ENCODE measurements at regions not wholly inside any gene's neighbourhood (a gene's known extent, or its start where the extent isn't known, plus 50 kb on each side); places are given as distances from the start of the nearest gene placed in this dataset.

DNA sequence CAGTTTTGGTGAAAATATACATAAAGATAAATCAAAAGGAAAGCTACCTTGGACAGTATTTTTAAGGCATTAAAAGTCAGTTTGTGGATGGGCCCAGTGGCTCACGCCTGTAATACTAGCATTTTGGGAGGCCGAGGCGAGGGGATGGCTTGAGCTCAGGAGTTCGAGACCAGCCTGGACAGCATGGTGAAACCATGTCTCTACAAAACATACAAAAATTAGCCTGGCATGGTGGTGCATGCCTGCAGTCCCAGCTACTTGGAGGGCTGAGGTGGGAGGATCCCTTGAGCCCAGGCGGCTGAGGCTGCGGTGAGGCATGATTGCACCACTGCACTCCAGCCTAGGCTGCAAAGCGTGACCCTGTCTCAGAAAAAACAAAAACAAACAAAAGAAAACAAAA, 1253.8 kb downstream of the MRPL39 start:
- H3K4me1 Mint-ChIP-seq = no peaks in the 10 kb centered on the region
- H3K4me3 Mint-ChIP-seq = no peak overlapping the region
- intact Hi-C loops (cut with micrococcal nuclease) = no loop called here
- ATAC-seq = no peak
- TF ChIP-seq CTCF (IDR thresholded peaks at IDR 0.05) = no peak
- peaks cover under 1% of the 10 kb centered on the region for H3K36me3 Mint-ChIP-seq
- DNase-seq = no peak
- no peaks in the 10 kb centered on the region for H3K27me3 Mint-ChIP-seq (ENCODE audit: low read depth in 2 of 2)
- Histone ChIP-seq H3K9me3 (ENCODE audit: control insufficient read depth, insufficient read depth, low read length) (no peaks in the 10 kb centered on the region), H3K27me3 (ENCODE audit: control insufficient read depth, insufficient read depth, low read length) (no peaks in the 10 kb centered on the region), H3K4me3 (ENCODE audit: low read length) (no peak overlapping the region), H3K4me1 (ENCODE audit: control insufficient read depth, insufficient read depth, low read length) (no peaks in the 10 kb centered on the region), H3K27ac (ENCODE audit: low read length) (no peak overlapping the region), H3K36me3 (ENCODE audit: control insufficient read depth, insufficient read depth, low read length) (no peaks in the 10 kb centered on the region)
- no peak overlapping the region for H3K27ac Mint-ChIP-seq
- H3K9me3 Mint-ChIP-seq = peaks cover 5 to 7% of the 10 kb centered on the region in 2 donors
- 87% methylated on average over 6 of the region's 7 CpGs for WGBS (ENCODE audit: insufficient coverage)

DNA sequence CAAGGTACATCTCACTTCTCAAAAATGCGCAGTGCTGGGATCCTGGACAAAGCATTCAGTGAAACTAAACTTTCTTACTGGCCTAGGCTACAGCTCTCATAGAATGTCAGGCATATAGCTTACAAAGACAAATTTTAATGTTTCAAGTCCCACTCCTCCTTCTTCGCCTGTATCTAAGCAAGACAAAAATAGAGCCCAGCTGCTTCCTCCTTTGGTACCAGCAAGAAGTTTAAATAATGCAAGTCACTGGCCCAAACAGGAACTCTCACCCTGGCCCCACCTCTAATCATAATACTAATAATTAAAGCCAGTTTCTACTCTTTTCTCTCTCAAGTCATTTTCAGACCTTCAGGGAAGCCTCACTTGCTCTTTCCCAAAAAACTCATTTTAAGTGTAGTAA, 1267.9 kb downstream of the MRPL39 start:
- H3K27ac ChIP-seq (ENCODE audit: low read length) = no peak overlapping the region
- H3K36me3 ChIP-seq (ENCODE audit: control insufficient read depth, insufficient read depth, low read length) = no peaks in the 10 kb centered on the region
- Mint-ChIP-seq H3K27me3 (ENCODE audit: low read depth in 2 of 2) (no peaks in the 10 kb centered on the region), H3K4me3 (no peak overlapping the region), H3K9me3 (peaks cover 4 to 8% of the 10 kb centered on the region in 2 donors), H3K27ac (no peak overlapping the region), H3K4me1 (no peaks in the 10 kb centered on the region), H3K36me3 (peaks cover under 1% of the 10 kb centered on the region)
- no peaks in the 10 kb centered on the region for H3K27me3 ChIP-seq (ENCODE audit: control insufficient read depth, insufficient read depth, low read length)
- no peaks in the 10 kb centered on the region for H3K9me3 ChIP-seq (ENCODE audit: control insufficient read depth, insufficient read depth, low read length)
- intact Hi-C loops (cut with micrococcal nuclease) = no loop called here
- no peak for ATAC-seq
- TF ChIP-seq CTCF (IDR thresholded peaks at IDR 0.05) = no peak
- WGBS (ENCODE audit: insufficient coverage) = 28% methylated on average over 2 of the region's 2 CpGs
- no peak for DNase-seq
- H3K4me3 ChIP-seq (ENCODE audit: low read length) = no peak overlapping the region
- H3K4me1 ChIP-seq (ENCODE audit: control insufficient read depth, insufficient read depth, low read length) = no peaks in the 10 kb centered on the region

- no peaks in the 10 kb centered on the region for H3K27me3 Mint-ChIP-seq (ENCODE audit: low read depth in 2 of 2)
- peaks cover 7 to 11% of the 10 kb centered on the region in 2 donors for H3K9me3 Mint-ChIP-seq
- H3K27ac Mint-ChIP-seq = no peak overlapping the region
- intact Hi-C loops (cut with micrococcal nuclease) = no loop called here
- H3K27me3 ChIP-seq (ENCODE audit: control insufficient read depth, insufficient read depth, low read length) = no peaks in the 10 kb centered on the region
- H3K36me3 Mint-ChIP-seq = no peaks in the 10 kb centered on the region
- WGBS (ENCODE audit: insufficient coverage) = 84% methylated on average over 6 of the region's 6 CpGs
- H3K4me1 Mint-ChIP-seq = no peaks in the 10 kb centered on the region
- no peak for TF ChIP-seq CTCF (IDR thresholded peaks at IDR 0.05)
- no peak for ATAC-seq
- no peak overlapping the region for H3K4me3 ChIP-seq (ENCODE audit: low read length)
- no peaks in the 10 kb centered on the region for H3K4me1 ChIP-seq (ENCODE audit: control insufficient read depth, insufficient read depth, low read length)
- H3K27ac ChIP-seq (ENCODE audit: low read length) = no peak overlapping the region
- no peaks in the 10 kb centered on the region for H3K36me3 ChIP-seq (ENCODE audit: control insufficient read depth, insufficient read depth, low read length)
- no peak overlapping the region for H3K4me3 Mint-ChIP-seq
- no peak for DNase-seq
- no peaks in the 10 kb centered on the region for H3K9me3 ChIP-seq (ENCODE audit: control insufficient read depth, insufficient read depth, low read length)
These were observed 1270.8 kb downstream of the MRPL39 start for GRCh38 chr21:24336491-24336890.

GRCh38 chr21:24323536-24323935, 1283.7 kb downstream of the MRPL39 start:
- Histone ChIP-seq H3K27ac (ENCODE audit: low read length) (no peak overlapping the region), H3K4me3 (ENCODE audit: low read length) (no peak overlapping the region), H3K9me3 (ENCODE audit: control insufficient read depth, insufficient read depth, low read length) (no peaks in the 10 kb centered on the region), H3K4me1 (ENCODE audit: control insufficient read depth, insufficient read depth, low read length) (no peaks in the 10 kb centered on the region), H3K36me3 (ENCODE audit: control insufficient read depth, insufficient read depth, low read length) (no peaks in the 10 kb centered on the region), H3K27me3 (ENCODE audit: control insufficient read depth, insufficient read depth, low read length) (no peaks in the 10 kb centered on the region)
- intact Hi-C loops (cut with micrococcal nuclease) = no loop called here
- peaks cover 2% of the 10 kb centered on the region in 2 donors for H3K9me3 Mint-ChIP-seq
- H3K4me1 Mint-ChIP-seq = no peaks in the 10 kb centered on the region
- no peak overlapping the region for H3K27ac Mint-ChIP-seq
- 91% methylated on average over 2 of the region's 2 CpGs for WGBS (ENCODE audit: insufficient coverage)
- no peak overlapping the region for H3K4me3 Mint-ChIP-seq
- no peaks in the 10 kb centered on the region for H3K36me3 Mint-ChIP-seq
- no peak for DNase-seq
- no peaks in the 10 kb centered on the region for H3K27me3 Mint-ChIP-seq (ENCODE audit: low read depth in 2 of 2)
- no peak for ATAC-seq
- no peak for TF ChIP-seq CTCF (IDR thresholded peaks at IDR 0.05)

Data from natural killer cell (primary cell).